CD8-positive, alpha-beta memory T cell (primary cell): ENCODE measurements at regions not wholly inside any gene's neighbourhood (a gene's known extent, or its start where the extent isn't known, plus 50 kb on each side); places are given as distances from the start of the nearest gene placed in this dataset.
A peak's percentile ranks its signal among the peaks of the same experiment; 100 is the strongest.
"Not testable (repeated sequence)": the region's sequence is repeated elsewhere in the genome, so short reads cannot be mapped to it uniquely, and the experiment has no call there.

ENCODE experiments used
- CTCF ChIA-PET: fragments of 350-600 bp; sonication (Branson Sonifier 250); formaldehyde crosslinking; loops from one replicate; lab custom pipeline; 2021; ENCODE audit warnings: antibody characterized with exemption; lab: Charles Lee
- POLR2A ChIA-PET: fragments of 350-600 bp; sonication (Branson Sonifier 250); formaldehyde crosslinking; loops from one replicate; lab custom pipeline; 2021; ENCODE audit warnings: antibody characterized with exemption; lab: Charles Lee
- DNase-seq, 5 donors: peaks; one replicate each; pipeline versions ENCODE4 v3.0.0 to v3.0.0-alpha.2; 2020 to 2022; ENCODE audit warnings: mixed read lengths in 1 of 5
- H3K27ac ChIP-seq: one replicate; pipeline ENCODE4 v1.7.0; 2013; ENCODE audit warnings: low read depth, mild to moderate bottlenecking, low read length, moderate library complexity
- H3K27me3 ChIP-seq: 2 replicates; pipeline ENCODE4 v1.7.0; 2013; ENCODE audit warnings: low read length, mild to moderate bottlenecking; ENCODE audit not compliant: insufficient read depth, poor library complexity, severe bottlenecking
- H3K36me3 ChIP-seq: 2 replicates; pipeline ENCODE4 v1.7.0; 2013; ENCODE audit warnings: mild to moderate bottlenecking, low read length, moderate library complexity; ENCODE audit not compliant: insufficient read depth
- H3K4me1 ChIP-seq: 2 replicates; pipeline ENCODE4 v1.7.0; 2013; ENCODE audit warnings: mild to moderate bottlenecking, low read length, moderate library complexity; ENCODE audit not compliant: insufficient read depth
- H3K4me3 ChIP-seq: 2 replicates; pipeline ENCODE4 v1.7.0; 2013; ENCODE audit warnings: mild to moderate bottlenecking, low read length
- H3K9me3 ChIP-seq: 2 replicates; pipeline ENCODE4 v1.7.0; 2013; ENCODE audit warnings: mild to moderate bottlenecking, low read length
- H3K27ac Mint-ChIP-seq, 8 donors: one replicate each; pipeline ENCODE4 v1.8.0; 2020 to 2021; ENCODE audit warnings: mixed read lengths in 8 of 8, mild to moderate bottlenecking in 6 of 8, inconsistent platforms in 3 of 8, moderate library complexity in 3 of 8
- H3K27me3 Mint-ChIP-seq, 2 donors: one replicate each; pipeline ENCODE4 v1.8.0; 2020 to 2021; ENCODE audit warnings: mixed read lengths in 2 of 2, mild to moderate bottlenecking in 1 of 2, moderate library complexity in 1 of 2
- H3K36me3 Mint-ChIP-seq, 3 donors: one replicate each; pipeline ENCODE4 v1.8.0; 2020 to 2021; ENCODE audit warnings: mixed read lengths in 3 of 3, inconsistent platforms in 1 of 3, mild to moderate bottlenecking in 1 of 3
- H3K4me1 Mint-ChIP-seq, 3 donors: one replicate each; pipeline ENCODE4 v1.8.0; 2020 to 2021; ENCODE audit warnings: mixed read lengths in 3 of 3, inconsistent platforms in 1 of 3, mild to moderate bottlenecking in 1 of 3
- H3K4me3 Mint-ChIP-seq, 7 donors: one replicate each; pipeline ENCODE4 v1.8.0; 2020 to 2021; ENCODE audit warnings: mixed read lengths in 7 of 7, mild to moderate bottlenecking in 6 of 7, moderate library complexity in 4 of 7, inconsistent platforms in 2 of 7
- H3K9me3 Mint-ChIP-seq, 5 donors: one replicate each; pipeline ENCODE4 v1.8.0; 2020 to 2022; ENCODE audit warnings: mixed read lengths in 5 of 5, mild to moderate bottlenecking in 3 of 5, moderate library complexity in 2 of 5, inconsistent platforms in 1 of 5

- H3K4me1 Mint-ChIP-seq, CTCF ChIA-PET, POLR2A ChIA-PET, DNase-seq, H3K27ac Mint-ChIP-seq, H3K27me3 ChIP-seq, H3K4me3 Mint-ChIP-seq, H3K36me3 ChIP-seq, H3K36me3 Mint-ChIP-seq, H3K27ac ChIP-seq, H3K9me3 Mint-ChIP-seq, H3K27me3 Mint-ChIP-seq, H3K4me1 ChIP-seq, H3K4me3 ChIP-seq, H3K9me3 ChIP-seq: not testable (repeated sequence)
Measured at GRCh38 chr2:58745334-58745733, 504.2 kb upstream of the FANCL start.

- H3K9me3 Mint-ChIP-seq, result peaks cover 0 to 3% (median 0%) of the 10 kb centered on the region in 5 donors
- Histone ChIP-seq H3K27ac (no peak overlapping the region), H3K36me3 (no peaks in the 10 kb centered on the region), H3K9me3 (no peaks in the 10 kb centered on the region), H3K4me1 (no peaks in the 10 kb centered on the region), H3K4me3 (no peak overlapping the region), H3K27me3 (no peaks in the 10 kb centered on the region)
- ChIA-PET CTCF (no interaction called here), POLR2A (no interaction called here)
- no peak overlapping the region for H3K27ac Mint-ChIP-seq
- H3K4me3 Mint-ChIP-seq, result no peak overlapping the region
- no peak for DNase-seq
- no peaks in the 10 kb centered on the region for H3K27me3 Mint-ChIP-seq
- H3K36me3 Mint-ChIP-seq, result no peaks in the 10 kb centered on the region
- no peaks in the 10 kb centered on the region for H3K4me1 Mint-ChIP-seq
Measured at GRCh38 chr2:58740426-58740825, 499.3 kb upstream of the FANCL start.

- no peaks in the 10 kb centered on the region for H3K36me3 ChIP-seq
- Mint-ChIP-seq H3K4me3 (no peak overlapping the region), H3K36me3 (no peaks in the 10 kb centered on the region), H3K4me1 (no peaks in the 10 kb centered on the region), H3K27ac (no peak overlapping the region), H3K9me3 (no peaks in the 10 kb centered on the region), H3K27me3 (no peaks in the 10 kb centered on the region)
- H3K9me3 ChIP-seq, result no peaks in the 10 kb centered on the region
- H3K4me3 ChIP-seq, result no peak overlapping the region
- no peaks in the 10 kb centered on the region for H3K4me1 ChIP-seq
- CTCF ChIA-PET, result no interaction called here
- DNase-seq, result no peak
- H3K27me3 ChIP-seq, result no peaks in the 10 kb centered on the region
- POLR2A ChIA-PET, result no interaction called here
- H3K27ac ChIP-seq, result no peak overlapping the region
Measured at GRCh38 chr2:58739033-58739432, 497.9 kb upstream of the FANCL start.

GRCh38 chr2:58734365-58734764, 493.2 kb upstream of the FANCL start:
- ChIA-PET POLR2A (no interaction called here), CTCF (no interaction called here)
- Histone ChIP-seq H3K4me1 (no peaks in the 10 kb centered on the region), H3K4me3 (no peak overlapping the region), H3K27me3 (no peaks in the 10 kb centered on the region), H3K27ac (no peak overlapping the region), H3K36me3 (no peaks in the 10 kb centered on the region), H3K9me3 (no peaks in the 10 kb centered on the region)
- no peak for DNase-seq
- H3K4me1 Mint-ChIP-seq, result no peaks in the 10 kb centered on the region
- H3K36me3 Mint-ChIP-seq, result no peaks in the 10 kb centered on the region
- no peak overlapping the region for H3K27ac Mint-ChIP-seq
- peaks cover 0 to 1% of the 10 kb centered on the region in 2 donors for H3K27me3 Mint-ChIP-seq
- H3K4me3 Mint-ChIP-seq, result no peak overlapping the region
- H3K9me3 Mint-ChIP-seq, result no peaks in the 10 kb centered on the region

GRCh38 chr2:58732999-58733398, 491.9 kb upstream of the FANCL start:
- no peak overlapping the region for H3K27ac Mint-ChIP-seq
- Histone ChIP-seq H3K27me3 (no peaks in the 10 kb centered on the region), H3K9me3 (no peaks in the 10 kb centered on the region), H3K4me3 (no peak overlapping the region), H3K36me3 (no peaks in the 10 kb centered on the region), H3K27ac (no peak overlapping the region), H3K4me1 (no peaks in the 10 kb centered on the region)
- H3K4me3 Mint-ChIP-seq, result no peak overlapping the region
- H3K36me3 Mint-ChIP-seq, result no peaks in the 10 kb centered on the region
- ChIA-PET CTCF (no interaction called here), POLR2A (no interaction called here)
- H3K4me1 Mint-ChIP-seq, result no peaks in the 10 kb centered on the region
- H3K9me3 Mint-ChIP-seq, result no peaks in the 10 kb centered on the region
- H3K27me3 Mint-ChIP-seq, result peaks cover 0 to 1% of the 10 kb centered on the region in 2 donors
- no peak for DNase-seq

DNA sequence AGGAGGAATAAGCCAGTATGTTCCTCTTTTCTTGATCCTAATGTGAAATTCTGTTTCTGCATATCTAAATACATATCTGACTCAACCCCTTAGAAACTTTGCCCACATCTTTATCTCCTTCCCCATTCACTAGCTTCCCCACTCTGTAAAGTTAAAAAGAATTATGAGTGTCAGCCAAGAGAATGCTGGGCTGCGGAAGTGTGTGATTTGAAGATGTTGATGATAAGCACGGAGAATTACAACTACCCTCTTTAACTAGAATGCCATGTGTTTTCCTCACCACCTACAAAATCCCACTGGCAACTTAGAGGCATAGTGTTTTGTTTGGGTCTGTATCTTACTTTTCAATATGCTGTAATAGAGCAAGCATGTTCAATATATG, 490.4 kb upstream of the FANCL start:
- H3K27me3 ChIP-seq, result no peaks in the 10 kb centered on the region
- H3K4me1 ChIP-seq, result no peaks in the 10 kb centered on the region
- Mint-ChIP-seq H3K27ac (no peak overlapping the region), H3K27me3 (peaks cover 0 to 1% of the 10 kb centered on the region in 2 donors), H3K4me1 (no peaks in the 10 kb centered on the region), H3K36me3 (no peaks in the 10 kb centered on the region), H3K9me3 (no peaks in the 10 kb centered on the region), H3K4me3 (no peak overlapping the region)
- no peaks in the 10 kb centered on the region for H3K9me3 ChIP-seq
- DNase-seq, result no peak
- POLR2A ChIA-PET, result no interaction called here
- H3K4me3 ChIP-seq, result no peak overlapping the region
- H3K27ac ChIP-seq, result peak overlapping the region; percentile 57
- no peaks in the 10 kb centered on the region for H3K36me3 ChIP-seq
- CTCF ChIA-PET, result no interaction called here

DNA sequence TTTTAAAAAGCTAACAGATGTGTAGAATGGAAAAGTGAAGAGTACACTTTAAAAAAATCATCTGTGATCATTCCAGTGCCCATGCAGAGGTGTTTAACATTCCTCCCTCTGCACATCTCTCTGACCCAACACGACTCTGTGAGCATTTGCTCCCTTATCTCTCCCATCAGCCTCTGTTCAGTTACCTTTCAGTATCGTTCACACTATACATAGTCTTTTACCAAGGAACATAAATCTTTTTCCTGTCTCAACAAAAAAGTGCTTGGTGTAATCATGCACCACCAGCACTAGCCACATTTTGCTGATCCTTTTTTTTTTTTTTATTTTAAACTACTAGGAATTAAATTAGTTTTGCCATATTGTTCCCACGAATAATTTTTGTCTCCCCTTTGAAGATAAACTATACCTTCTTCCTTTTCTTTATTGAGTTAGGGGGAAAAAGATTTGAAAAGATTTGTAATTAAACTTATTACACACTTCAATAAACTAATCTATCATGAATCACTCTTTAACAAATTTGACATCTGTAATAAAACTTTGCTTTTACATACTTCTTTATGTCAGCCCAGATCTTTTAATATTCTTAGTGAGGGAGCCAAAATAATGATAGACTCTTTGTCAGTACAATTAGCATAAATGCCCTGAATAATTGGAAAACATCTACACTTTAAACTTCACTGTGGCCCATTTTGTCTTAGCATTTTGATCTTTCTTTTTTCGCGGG, 489.8 kb upstream of the FANCL start:
- no peaks in the 10 kb centered on the region for H3K36me3 ChIP-seq

GRCh38 chr2:58727981-58728656, 487.0 kb upstream of the FANCL start:
- Mint-ChIP-seq H3K4me1 (no peaks in the 10 kb centered on the region), H3K36me3 (no peaks in the 10 kb centered on the region), H3K27ac (no peak overlapping the region), H3K4me3 (no peak overlapping the region), H3K27me3 (peaks cover 0 to 1% of the 10 kb centered on the region in 2 donors), H3K9me3 (no peaks in the 10 kb centered on the region)
- ChIA-PET POLR2A (no interaction called here), CTCF (no interaction called here)
- H3K27me3 ChIP-seq, result no peaks in the 10 kb centered on the region
- H3K27ac ChIP-seq, result no peak overlapping the region
- DNase-seq, result no peak
- H3K4me3 ChIP-seq, result no peak overlapping the region
- no peaks in the 10 kb centered on the region for H3K4me1 ChIP-seq
- H3K9me3 ChIP-seq, result no peaks in the 10 kb centered on the region
- H3K36me3 ChIP-seq, result no peaks in the 10 kb centered on the region

More for the DNA sequence above, 489.8 kb upstream of the FANCL start:
- CTCF ChIA-PET, result no interaction called here
- DNase-seq, result no peak
- H3K4me1 Mint-ChIP-seq, result no peaks in the 10 kb centered on the region
- H3K27ac ChIP-seq, result peak overlapping the region; percentile 57
- no peak overlapping the region for H3K27ac Mint-ChIP-seq
- H3K27me3 ChIP-seq, result no peaks in the 10 kb centered on the region
- H3K4me1 ChIP-seq, result no peaks in the 10 kb centered on the region
- H3K9me3 ChIP-seq, result no peaks in the 10 kb centered on the region
- no peak overlapping the region for H3K4me3 Mint-ChIP-seq
- no peaks in the 10 kb centered on the region for H3K36me3 Mint-ChIP-seq
- H3K4me3 ChIP-seq, result no peak overlapping the region
- peaks cover 0 to 1% of the 10 kb centered on the region in 2 donors for H3K27me3 Mint-ChIP-seq
- POLR2A ChIA-PET, result no interaction called here
- no peaks in the 10 kb centered on the region for H3K9me3 Mint-ChIP-seq
